Activated CD4-positive, alpha-beta memory T cell treated with anti-CD3 and anti-CD28 coated beads, Interleukin-2, amount 10 ng/mL, durations not matched to agents 7 days and 5 days (primary cell): ENCODE measurements at regions not wholly inside any gene's neighbourhood (a gene's known extent, or its start where the extent isn't known, plus 50 kb on each side); places are given as distances from the start of the nearest gene placed in this dataset.
"Not testable (repeated sequence)": the region's sequence is repeated elsewhere in the genome, so short reads cannot be mapped to it uniquely, and the experiment has no call there.

Source experiments
- CTCF ChIA-PET: fragments of 350-600 bp; sonication (Branson Sonifier 250); formaldehyde crosslinking; loops from one replicate; lab custom pipeline; 2021; ENCODE audit warnings: antibody characterized with exemption, inconsistent platforms; lab: Charles Lee
- POLR2A ChIA-PET: fragments of 350-600 bp; sonication (Branson Sonifier 250); formaldehyde crosslinking; loops from one replicate; lab custom pipeline; 2021; ENCODE audit warnings: antibody characterized with exemption; lab: Charles Lee
- DNase-seq: peaks from one replicate; pipeline ENCODE4 v3.0.0-alpha.2; 2020
- H3K27ac Mint-ChIP-seq: one replicate; pipeline ENCODE4 v1.8.0; 2021; ENCODE audit warnings: mild to moderate bottlenecking, mixed read lengths
- H3K27me3 Mint-ChIP-seq: one replicate; pipeline ENCODE4 v1.8.0; 2021; ENCODE audit warnings: mixed read lengths
- H3K36me3 Mint-ChIP-seq: one replicate; pipeline ENCODE4 v1.8.0; 2021; ENCODE audit warnings: low read depth, mixed read lengths
- H3K4me1 Mint-ChIP-seq: one replicate; pipeline ENCODE4 v1.8.0; 2021; ENCODE audit warnings: mixed read lengths
- H3K4me3 Mint-ChIP-seq: one replicate; pipeline ENCODE4 v1.8.0; 2021; ENCODE audit warnings: mild to moderate bottlenecking, mixed read lengths
- H3K9me3 Mint-ChIP-seq: one replicate; pipeline ENCODE4 v1.8.0; 2021; ENCODE audit warnings: mixed read lengths

DNA sequence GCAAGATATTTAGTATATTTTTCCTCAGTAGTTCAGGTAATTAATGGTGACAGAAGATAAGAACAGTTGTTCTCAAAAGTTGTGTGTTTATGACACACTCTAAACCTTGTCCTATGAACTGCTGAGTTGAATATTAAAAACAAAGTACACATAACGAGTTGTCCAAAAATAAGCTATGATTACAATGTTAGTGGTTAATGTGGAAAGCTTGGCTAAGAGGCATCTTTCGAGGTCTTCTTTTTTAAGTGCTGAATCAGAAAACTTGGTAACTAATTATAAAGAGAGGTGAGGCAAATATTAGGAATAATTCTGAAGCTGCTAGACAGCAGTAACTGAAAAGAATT lies 1088.7 kb downstream of the SUCLG1 start:
- Mint-ChIP-seq H3K27ac (no peak overlapping the region), H3K4me3 (no peak overlapping the region), H3K27me3 (no peaks in the 10 kb centered on the region), H3K4me1 (no peaks in the 10 kb centered on the region), H3K9me3 (peaks cover 2% of the 10 kb centered on the region), H3K36me3 (no peaks in the 10 kb centered on the region)
- DNase-seq = no peak
- ChIA-PET CTCF (no interaction called here), POLR2A (no interaction called here)

DNA sequence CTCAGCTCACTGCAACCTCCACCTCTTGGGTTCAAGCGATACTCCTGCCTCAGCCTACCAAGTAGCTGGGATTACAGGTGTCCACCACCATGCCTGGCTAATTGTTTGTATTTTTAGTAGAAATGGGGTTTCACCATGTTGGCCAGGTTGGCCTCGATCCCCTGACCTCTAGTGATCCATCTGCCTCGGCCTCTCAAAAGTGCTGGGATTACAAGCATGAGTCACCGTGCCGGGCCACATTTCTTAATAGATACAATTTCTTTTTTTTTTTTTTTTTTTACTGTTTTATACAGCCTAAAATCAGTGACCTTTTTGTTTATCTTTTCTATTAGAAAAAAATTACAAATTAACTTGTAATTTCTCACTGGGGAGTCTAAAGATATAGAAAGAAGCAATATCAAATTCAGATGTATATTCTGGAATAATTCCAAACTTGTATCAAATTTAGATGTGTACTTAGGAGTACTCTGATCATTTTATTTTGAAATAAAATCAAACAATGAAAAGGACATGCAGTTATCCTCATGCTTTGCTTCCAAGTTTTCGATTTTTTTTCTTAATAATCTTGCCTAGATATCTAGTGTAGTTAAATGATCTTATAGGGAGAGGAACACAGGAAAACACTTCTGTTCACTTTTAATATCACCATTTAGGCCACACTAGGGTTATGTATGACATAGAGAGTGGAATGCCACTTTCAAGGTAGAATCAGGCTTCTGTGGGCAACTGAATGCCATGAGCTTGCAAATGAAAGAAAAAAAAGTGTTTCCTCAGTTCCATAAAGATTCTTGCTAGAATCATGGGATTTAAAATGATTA lies 1089.3 kb downstream of the SUCLG1 start:
- ChIA-PET POLR2A (no interaction called here), CTCF (no interaction called here)
- no peak for DNase-seq
- H3K36me3 Mint-ChIP-seq = no peaks in the 10 kb centered on the region
- H3K4me3 Mint-ChIP-seq = no peak overlapping the region
- peaks cover 2% of the 10 kb centered on the region for H3K9me3 Mint-ChIP-seq
- H3K27ac Mint-ChIP-seq = no peak overlapping the region
- no peaks in the 10 kb centered on the region for H3K4me1 Mint-ChIP-seq
- H3K27me3 Mint-ChIP-seq = no peaks in the 10 kb centered on the region

DNA sequence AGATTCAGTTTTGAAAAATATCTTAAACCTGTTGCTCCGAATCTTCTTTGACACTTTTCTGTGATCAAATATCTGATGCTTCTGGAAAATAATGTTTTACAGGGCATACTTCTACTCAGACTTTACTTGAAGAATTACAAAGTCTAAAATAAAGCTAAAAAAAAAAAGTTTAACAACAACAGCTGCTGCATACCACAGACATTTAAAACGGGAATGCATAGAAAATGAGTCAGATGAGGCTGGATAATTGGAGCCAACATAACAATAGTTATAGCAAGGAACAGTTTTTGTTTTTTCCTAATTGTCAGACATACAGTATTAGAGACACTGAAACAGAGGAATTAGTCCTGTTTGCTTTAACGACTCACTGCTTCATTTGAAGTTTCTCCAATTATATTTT lies 1090.2 kb downstream of the SUCLG1 start:
- no peak overlapping the region for H3K4me3 Mint-ChIP-seq
- H3K27me3 Mint-ChIP-seq = no peaks in the 10 kb centered on the region
- no peak overlapping the region for H3K27ac Mint-ChIP-seq
- CTCF ChIA-PET = no interaction called here
- peaks cover 2% of the 10 kb centered on the region for H3K9me3 Mint-ChIP-seq
- POLR2A ChIA-PET = no interaction called here
- no peaks in the 10 kb centered on the region for H3K36me3 Mint-ChIP-seq
- DNase-seq = no peak
- H3K4me1 Mint-ChIP-seq = no peaks in the 10 kb centered on the region

DNA sequence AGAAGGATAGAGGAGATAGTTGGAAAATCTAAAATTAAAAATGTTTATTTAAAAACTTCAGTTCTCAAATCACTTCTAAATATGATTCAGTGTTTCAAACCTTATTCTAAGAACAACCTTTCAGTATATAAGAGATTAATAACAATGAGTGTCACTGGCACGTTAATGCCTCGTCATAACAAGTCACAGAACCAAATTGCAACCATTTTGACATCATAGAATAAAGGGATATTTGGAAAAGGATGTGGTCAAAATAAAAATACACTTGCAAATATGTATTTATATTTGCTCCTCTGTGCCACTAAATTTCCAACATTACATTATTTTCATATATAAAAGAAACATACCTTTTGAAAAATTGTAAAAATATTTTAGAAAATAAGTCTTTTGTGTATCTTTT lies 1090.6 kb downstream of the SUCLG1 start:
- Mint-ChIP-seq H3K4me3 (no peak overlapping the region), H3K27me3 (no peaks in the 10 kb centered on the region), H3K9me3 (peaks cover 2% of the 10 kb centered on the region), H3K36me3 (no peaks in the 10 kb centered on the region), H3K4me1 (no peaks in the 10 kb centered on the region), H3K27ac (no peak overlapping the region)
- DNase-seq = no peak
- ChIA-PET POLR2A (no interaction called here), CTCF (no interaction called here)

DNA sequence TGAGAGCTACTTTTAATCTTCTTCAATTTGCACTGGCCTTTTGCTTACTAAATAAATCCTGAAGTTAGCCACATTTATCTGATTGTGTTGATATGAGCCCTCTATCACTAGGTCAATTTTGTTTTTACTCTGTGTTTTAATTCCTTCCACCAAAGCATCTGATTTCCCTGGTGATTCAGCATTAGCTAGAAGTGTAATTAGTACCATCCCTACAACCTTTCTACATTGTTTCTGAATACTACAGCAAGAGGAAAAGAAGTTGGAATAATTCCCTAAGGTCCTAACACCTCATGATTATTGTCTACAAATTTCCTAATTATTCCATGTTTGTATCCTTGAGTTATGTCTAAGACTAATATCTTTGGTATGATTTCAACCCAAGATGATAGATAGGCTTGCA lies 1093.6 kb downstream of the SUCLG1 start:
- Mint-ChIP-seq H3K27ac (no peak overlapping the region), H3K4me1 (no peaks in the 10 kb centered on the region), H3K36me3 (no peaks in the 10 kb centered on the region), H3K4me3 (no peak overlapping the region), H3K9me3 (peaks cover 9% of the 10 kb centered on the region), H3K27me3 (no peaks in the 10 kb centered on the region)
- ChIA-PET CTCF (no interaction called here), POLR2A (no interaction called here)
- no peak for DNase-seq

DNA sequence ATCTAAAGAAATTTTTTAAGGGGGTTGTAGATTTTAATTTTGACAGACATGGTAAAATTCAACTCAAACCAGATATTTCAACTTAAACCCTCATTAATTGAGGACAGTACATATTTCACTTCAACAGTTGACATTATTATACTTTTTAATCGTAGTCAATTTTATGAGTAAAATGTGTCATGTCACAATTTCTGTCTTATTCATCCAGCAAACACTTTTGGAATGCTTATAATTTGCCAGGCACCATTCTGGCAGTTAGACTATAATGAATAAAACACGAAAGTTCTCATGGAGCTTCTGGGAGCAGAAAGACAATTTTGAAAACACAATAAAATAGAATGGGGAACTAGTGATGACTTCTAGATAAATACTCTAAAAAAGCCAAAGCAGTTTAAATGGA lies 1094.8 kb downstream of the SUCLG1 start:
- POLR2A ChIA-PET = no interaction called here
- CTCF ChIA-PET = no interaction called here
- Mint-ChIP-seq H3K9me3 (peaks cover 9% of the 10 kb centered on the region), H3K27ac (no peak overlapping the region), H3K27me3 (no peaks in the 10 kb centered on the region), H3K36me3 (no peaks in the 10 kb centered on the region), H3K4me1 (no peaks in the 10 kb centered on the region), H3K4me3 (no peak overlapping the region)
- DNase-seq = no peak

DNA sequence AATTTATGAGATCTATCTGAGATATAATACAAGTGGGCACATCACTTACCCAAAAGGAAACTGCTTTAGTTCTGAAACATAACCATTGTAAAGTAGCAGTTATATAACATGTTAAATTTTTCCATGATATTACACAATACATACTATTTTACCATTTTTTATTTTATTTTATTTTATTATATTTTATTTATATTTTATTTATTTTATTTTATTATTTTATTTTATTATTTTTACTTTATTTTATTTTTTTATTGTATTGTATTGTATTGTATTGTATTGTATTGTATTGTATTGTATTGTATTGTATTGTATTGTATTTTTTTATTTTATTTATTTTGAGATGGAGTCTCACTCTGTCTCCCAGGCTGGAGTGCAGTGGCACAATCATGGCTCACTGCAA lies 1095.9 kb downstream of the SUCLG1 start:
- POLR2A ChIA-PET, H3K27ac Mint-ChIP-seq, H3K9me3 Mint-ChIP-seq, DNase-seq, H3K27me3 Mint-ChIP-seq, H3K4me1 Mint-ChIP-seq, H3K36me3 Mint-ChIP-seq, CTCF ChIA-PET, H3K4me3 Mint-ChIP-seq: not testable (repeated sequence)

DNA sequence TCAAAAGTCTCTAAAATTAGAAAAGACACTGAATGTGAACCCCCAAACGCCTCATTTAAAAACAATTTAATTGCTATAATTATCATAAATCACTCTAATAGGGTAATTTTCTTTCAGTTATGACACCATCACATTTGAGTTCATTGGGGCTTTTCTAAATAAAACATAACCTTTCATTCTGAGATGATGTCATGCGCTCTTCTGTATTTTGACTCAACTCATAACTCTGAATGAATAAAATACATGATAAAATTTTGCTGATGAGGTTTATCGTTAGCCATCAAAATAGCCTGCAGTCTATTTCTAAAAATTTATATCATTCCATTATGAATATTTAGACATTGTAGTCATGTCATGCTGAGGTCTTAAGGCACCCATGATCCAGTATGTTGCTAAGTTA lies 1099.7 kb downstream of the SUCLG1 start:
- no peaks in the 10 kb centered on the region for H3K27me3 Mint-ChIP-seq
- POLR2A ChIA-PET = no interaction called here

DNA sequence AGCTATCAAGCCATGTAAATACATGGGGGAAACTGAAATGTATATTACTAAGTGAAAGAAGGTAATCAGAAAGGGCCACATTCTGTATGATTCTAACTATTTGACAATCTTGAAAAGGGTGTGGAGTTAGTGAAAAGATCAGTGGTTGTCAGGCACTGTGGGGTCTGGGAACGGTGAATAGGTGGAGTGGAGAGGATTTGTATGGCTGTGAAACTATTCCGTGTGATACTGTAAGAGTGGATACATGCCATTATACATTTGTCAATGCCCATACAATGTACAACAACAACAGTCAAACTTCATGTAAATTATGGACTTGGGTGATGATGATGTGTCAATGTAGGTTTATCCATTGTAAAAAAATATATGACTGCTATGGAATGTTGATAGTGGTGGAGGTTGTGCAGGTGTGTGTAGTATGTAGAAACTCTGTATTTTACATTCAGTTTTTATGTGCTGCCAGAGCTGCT lies 1116.2 kb downstream of the SUCLG1 start:
- ChIA-PET POLR2A (no interaction called here), CTCF (no interaction called here)
- no peak for DNase-seq
- Mint-ChIP-seq H3K9me3 (peaks cover 2% of the 10 kb centered on the region), H3K4me1 (no peaks in the 10 kb centered on the region), H3K36me3 (no peaks in the 10 kb centered on the region), H3K4me3 (no peak overlapping the region), H3K27me3 (no peaks in the 10 kb centered on the region), H3K27ac (no peak overlapping the region)

More for the DNA sequence above, 1099.7 kb downstream of the SUCLG1 start:
- Mint-ChIP-seq H3K4me3 (no peak overlapping the region), H3K36me3 (no peaks in the 10 kb centered on the region), H3K27ac (no peak overlapping the region), H3K9me3 (peaks cover 7% of the 10 kb centered on the region), H3K4me1 (no peaks in the 10 kb centered on the region)
- no peak for DNase-seq
- CTCF ChIA-PET = no interaction called here

DNA sequence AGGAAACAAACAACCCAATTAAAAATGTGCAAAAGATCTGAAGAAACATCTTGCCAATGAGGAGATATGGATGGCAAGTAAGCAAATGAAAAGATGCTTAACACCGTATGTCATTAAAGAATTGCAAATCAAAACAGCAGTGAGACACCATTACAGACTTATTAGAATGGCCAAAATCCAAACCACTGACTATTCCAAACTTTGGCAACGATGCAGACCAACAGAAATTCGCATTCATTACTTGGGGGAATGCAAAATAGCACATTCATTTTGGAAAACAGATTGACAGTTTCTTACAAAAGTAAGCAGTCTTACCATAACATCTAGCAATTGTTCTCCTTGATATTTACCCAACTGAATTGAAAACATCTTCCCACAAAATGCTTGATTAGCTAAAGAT lies 1118.7 kb downstream of the SUCLG1 start:
- Mint-ChIP-seq H3K4me3 (no peak overlapping the region), H3K36me3 (no peaks in the 10 kb centered on the region), H3K4me1 (no peaks in the 10 kb centered on the region), H3K27ac (no peak overlapping the region), H3K27me3 (no peaks in the 10 kb centered on the region), H3K9me3 (no peaks in the 10 kb centered on the region)
- ChIA-PET CTCF (no interaction called here), POLR2A (no interaction called here)
- no peak for DNase-seq

DNA sequence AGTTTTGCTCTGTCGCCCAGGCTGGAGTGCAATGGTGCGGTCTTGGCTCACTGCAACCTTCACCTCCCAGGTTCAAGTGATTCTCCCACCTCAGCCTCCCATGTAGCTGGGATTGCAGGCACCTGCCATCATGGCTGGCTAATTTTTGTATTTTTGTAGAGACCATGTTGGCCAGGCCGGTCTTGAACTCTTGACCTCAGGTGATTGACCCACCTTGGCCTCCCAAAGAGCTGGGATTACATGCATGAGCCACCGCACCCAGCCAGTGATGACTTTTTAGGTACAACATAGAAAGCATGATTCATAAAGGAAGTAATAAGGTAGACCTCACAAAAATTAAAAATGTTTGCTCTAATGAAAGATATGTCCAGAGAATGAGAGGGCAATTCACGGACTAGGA lies 1119.1 kb downstream of the SUCLG1 start:
- H3K4me1 Mint-ChIP-seq, H3K9me3 Mint-ChIP-seq, POLR2A ChIA-PET, CTCF ChIA-PET, H3K4me3 Mint-ChIP-seq, H3K36me3 Mint-ChIP-seq, H3K27me3 Mint-ChIP-seq, DNase-seq, H3K27ac Mint-ChIP-seq: not testable (repeated sequence)

DNA sequence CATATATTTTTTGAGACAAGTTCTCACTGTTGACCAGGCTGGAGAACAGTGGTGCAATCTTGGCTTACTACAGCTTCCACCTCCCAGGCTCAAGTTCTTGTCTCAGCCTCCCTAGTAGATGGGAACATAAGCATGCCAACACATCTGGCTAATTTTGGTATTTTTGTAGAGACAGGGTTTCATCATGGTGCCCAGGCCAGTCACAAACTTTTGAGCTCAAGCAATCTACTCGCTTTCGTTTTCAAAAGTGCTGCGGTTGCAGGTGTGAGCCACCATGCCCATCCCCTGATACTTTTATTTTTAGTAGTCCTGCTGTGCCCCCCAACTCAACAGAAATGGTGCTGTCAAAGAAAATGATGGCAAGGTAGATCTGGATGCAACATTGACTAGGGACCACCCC lies 1127.3 kb downstream of the SUCLG1 start:
- Mint-ChIP-seq H3K27me3 (no peaks in the 10 kb centered on the region), H3K9me3 (peaks cover 3% of the 10 kb centered on the region), H3K4me3 (no peak overlapping the region), H3K27ac (no peak overlapping the region), H3K36me3 (no peaks in the 10 kb centered on the region), H3K4me1 (no peaks in the 10 kb centered on the region)
- CTCF ChIA-PET = no interaction called here
- no peak for DNase-seq
- POLR2A ChIA-PET = no interaction called here

DNA sequence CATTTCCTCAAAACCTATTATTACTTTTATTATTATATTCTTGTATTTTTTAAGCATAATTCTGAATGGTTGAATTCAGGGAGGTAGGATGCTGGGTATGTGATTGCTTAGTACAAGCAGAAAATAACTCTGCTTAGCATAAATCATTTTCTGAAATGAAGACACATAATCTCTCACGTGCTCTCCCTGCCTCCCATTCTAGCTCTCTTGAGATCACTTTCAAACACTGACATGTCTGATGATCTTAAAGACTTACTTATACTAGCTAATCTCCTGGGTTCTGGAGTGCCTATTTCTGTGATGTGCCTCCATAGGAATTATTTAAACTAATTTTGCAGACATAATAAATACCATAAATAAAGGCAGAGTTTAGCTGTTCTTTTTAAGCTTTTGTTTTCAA lies 1136.0 kb downstream of the SUCLG1 start:
- Mint-ChIP-seq H3K36me3 (no peaks in the 10 kb centered on the region), H3K4me1 (no peaks in the 10 kb centered on the region), H3K27ac (no peak overlapping the region), H3K4me3 (no peak overlapping the region), H3K27me3 (no peaks in the 10 kb centered on the region), H3K9me3 (no peaks in the 10 kb centered on the region)
- DNase-seq = no peak
- POLR2A ChIA-PET = no interaction called here
- CTCF ChIA-PET = no interaction called here

DNA sequence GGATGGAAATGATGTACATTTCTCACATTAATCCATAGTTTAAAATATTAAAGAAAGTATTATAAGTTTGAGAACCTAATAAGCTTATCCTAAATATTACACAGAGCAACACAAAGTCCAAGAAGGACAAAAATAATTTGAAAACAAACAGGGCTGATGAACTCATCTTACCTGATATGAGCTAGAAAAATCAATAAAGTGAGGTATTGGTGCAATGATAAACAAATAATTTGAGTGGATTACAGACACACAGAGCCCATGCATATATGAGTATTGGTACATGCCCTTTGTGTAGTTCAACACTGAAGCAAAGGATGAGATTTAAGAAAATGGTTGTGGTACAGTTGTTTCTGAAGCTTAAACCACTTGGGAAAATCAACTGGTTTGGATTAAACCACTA lies 1139.0 kb downstream of the SUCLG1 start:
- no peaks in the 10 kb centered on the region for H3K27me3 Mint-ChIP-seq
- no peaks in the 10 kb centered on the region for H3K4me1 Mint-ChIP-seq
- DNase-seq = no peak
- H3K9me3 Mint-ChIP-seq = no peaks in the 10 kb centered on the region
- POLR2A ChIA-PET = no interaction called here
- CTCF ChIA-PET = no interaction called here
- no peak overlapping the region for H3K4me3 Mint-ChIP-seq
- H3K27ac Mint-ChIP-seq = no peak overlapping the region
- no peaks in the 10 kb centered on the region for H3K36me3 Mint-ChIP-seq
